Vagina (tissue), 2 donors: ENCODE measurements at regions not wholly inside any gene's neighbourhood (a gene's known extent, or its start where the extent isn't known, plus 50 kb on each side); places are given as distances from the start of the nearest gene placed in this dataset.

Source experiments
- CTCF ChIP-seq, 3 experiments: fragments of 450-650 bp in 2 of 3; fragments of 200-600 bp in 1 of 3; sonication (generic) in 1 of 3; IDR thresholded peaks; one replicate each; pipeline ENCODE4 v1.5.1; 2017 to 2019; ENCODE audit warnings: antibody characterized with exemption in 3 of 3, mild to moderate bottlenecking in 2 of 3, moderate library complexity in 2 of 3
- POLR2A ChIP-seq, 2 donors: fragments of 450-650 bp; IDR thresholded peaks; one replicate each; pipeline ENCODE4 v1.6.1; 2017; ENCODE audit warnings: antibody characterized with exemption in 2 of 2, mild to moderate bottlenecking in 2 of 2, moderate library complexity in 2 of 2

DNA sequence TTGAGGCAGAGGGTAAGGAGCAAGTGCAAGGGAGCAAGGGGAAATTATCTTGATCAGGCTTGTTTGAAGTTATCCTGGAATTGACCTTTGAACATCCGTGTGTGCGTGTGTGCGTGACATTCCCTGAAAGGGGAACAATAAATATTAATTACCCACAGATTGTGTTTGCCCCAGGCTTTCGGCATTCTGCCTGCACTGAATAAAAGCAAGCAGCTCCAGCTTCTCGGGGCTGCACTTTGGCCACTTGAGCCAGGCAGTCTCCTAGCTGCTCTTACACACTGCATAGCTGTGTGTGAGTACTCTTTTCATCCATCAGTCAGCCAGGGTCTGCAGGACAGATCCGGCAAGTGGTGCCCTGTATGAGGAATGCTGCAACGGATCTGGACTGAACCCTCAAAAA lies 107.7 kb upstream of the BTN3A2 start:
- no peak for TF ChIP-seq POLR2A (IDR thresholded peaks at IDR 0.05)
- TF ChIP-seq CTCF (IDR thresholded peaks at IDR 0.05), result no peak
